Suprapubic skin (tissue), 4 donors: ENCODE measurements at regions not wholly inside any gene's neighbourhood (a gene's known extent, or its start where the extent isn't known, plus 50 kb on each side); places are given as distances from the start of the nearest gene placed in this dataset.

ENCODE experiments used
- CTCF ChIP-seq, 2 donors: fragments of 200-600 bp in 1 of 2; fragments of 450-650 bp in 1 of 2; sonication (generic) in 1 of 2; IDR thresholded peaks; one replicate each; pipeline ENCODE4 v1.5.1; 2016 to 2019; ENCODE audit warnings: antibody characterized with exemption in 2 of 2, mild to moderate bottlenecking in 1 of 2, moderate library complexity in 1 of 2
- EP300 ChIP-seq: sonication (generic); formaldehyde crosslinking; IDR thresholded peaks from one replicate; pipeline ENCODE4 v1.6.1; 2017; ENCODE audit warnings: antibody characterized with exemption
- POLR2A ChIP-seq, 2 donors: fragments of 450-650 bp; IDR thresholded peaks; one replicate each; pipeline ENCODE4 v1.6.1; 2017; ENCODE audit warnings: antibody characterized with exemption in 2 of 2, mild to moderate bottlenecking in 2 of 2, moderate library complexity in 2 of 2
- POLR2AphosphoS5 ChIP-seq, 3 donors: sonication (generic); formaldehyde crosslinking; IDR thresholded peaks; one replicate each; pipeline ENCODE4 v1.6.1; 2017; ENCODE audit warnings: antibody characterized with exemption in 3 of 3

- no peak for TF ChIP-seq CTCF (IDR thresholded peaks at IDR 0.05)
- TF ChIP-seq POLR2AphosphoS5 (IDR thresholded peaks at IDR 0.05), result no peak
- no peak for TF ChIP-seq POLR2A (IDR thresholded peaks at IDR 0.05)
- no peak for TF ChIP-seq EP300
Measured at GRCh38 chr3:145820170-145820569, 340.8 kb downstream of the PLOD2 start.
